Epithelial cell of esophagus (primary cell): ENCODE measurements at regions not wholly inside any gene's neighbourhood (a gene's known extent, or its start where the extent isn't known, plus 50 kb on each side); places are given as distances from the start of the nearest gene placed in this dataset.
A peak's percentile ranks its signal among the peaks of the same experiment; 100 is the strongest.

Experiments
- DNase-seq: peaks from one replicate; pipeline ENCODE4 v3.0.0; 2010; ENCODE audit warnings: low read depth
- H3K4me3 ChIP-seq: 2 replicates; pipeline ENCODE4 v1.5.1; 2011; ENCODE audit warnings: mild to moderate bottlenecking, low read length, control low read depth
- CTCF ChIP-seq: IDR thresholded peaks from 2 replicates; pipeline ENCODE4 v1.5.1; 2011; ENCODE audit warnings: low read depth, mild to moderate bottlenecking, low read length, control low read depth, inconsistent platforms; ENCODE audit not compliant: insufficient read depth; ENCODE audit errors: missing control alignments

GRCh38 chr14:55746558-55746957 is 166.6 kb downstream of the KTN1 start:
- no peak for TF ChIP-seq CTCF
- DNase-seq: no peak
- H3K4me3 ChIP-seq: no peak overlapping the region

GRCh38 chr14:55747186-55747585 is 167.2 kb downstream of the KTN1 start:
- no peak for TF ChIP-seq CTCF
- peak; percentile 51 for DNase-seq
- no peak overlapping the region for H3K4me3 ChIP-seq

- DNase-seq: peak; percentile 79
- H3K4me3 ChIP-seq: no peak overlapping the region
- no peak for TF ChIP-seq CTCF
These were observed 169.3 kb downstream of the KTN1 start for GRCh38 chr14:55749201-55749812.

- no peak for TF ChIP-seq CTCF
- no peak for DNase-seq
- no peak overlapping the region for H3K4me3 ChIP-seq
These were observed 169.9 kb downstream of the KTN1 start for GRCh38 chr14:55749946-55750345.

- DNase-seq: peak; percentile 89
- no peak overlapping the region for H3K4me3 ChIP-seq
- TF ChIP-seq CTCF: no peak
These were observed 172.8 kb downstream of the KTN1 start for GRCh38 chr14:55752580-55753390.

GRCh38 chr14:55754471-55754870 is 174.5 kb downstream of the KTN1 start:
- no peak overlapping the region for H3K4me3 ChIP-seq

More at GRCh38 chr14:55754471-55754870, 174.5 kb downstream of the KTN1 start:
- TF ChIP-seq CTCF: no peak
- DNase-seq: peak; percentile 88
